HG03460 (cell line): ENCODE measurements at regions not wholly inside any gene's neighbourhood (a gene's known extent, or its start where the extent isn't known, plus 50 kb on each side); places are given as distances from the start of the nearest gene placed in this dataset.

Source experiments
- ATAC-seq: cut with Tn5 transposase; IDR thresholded peaks from one replicate; pipeline ENCODE4 v1.9.1; 2021; ENCODE audit not compliant: unreplicated experiment

DNA sequence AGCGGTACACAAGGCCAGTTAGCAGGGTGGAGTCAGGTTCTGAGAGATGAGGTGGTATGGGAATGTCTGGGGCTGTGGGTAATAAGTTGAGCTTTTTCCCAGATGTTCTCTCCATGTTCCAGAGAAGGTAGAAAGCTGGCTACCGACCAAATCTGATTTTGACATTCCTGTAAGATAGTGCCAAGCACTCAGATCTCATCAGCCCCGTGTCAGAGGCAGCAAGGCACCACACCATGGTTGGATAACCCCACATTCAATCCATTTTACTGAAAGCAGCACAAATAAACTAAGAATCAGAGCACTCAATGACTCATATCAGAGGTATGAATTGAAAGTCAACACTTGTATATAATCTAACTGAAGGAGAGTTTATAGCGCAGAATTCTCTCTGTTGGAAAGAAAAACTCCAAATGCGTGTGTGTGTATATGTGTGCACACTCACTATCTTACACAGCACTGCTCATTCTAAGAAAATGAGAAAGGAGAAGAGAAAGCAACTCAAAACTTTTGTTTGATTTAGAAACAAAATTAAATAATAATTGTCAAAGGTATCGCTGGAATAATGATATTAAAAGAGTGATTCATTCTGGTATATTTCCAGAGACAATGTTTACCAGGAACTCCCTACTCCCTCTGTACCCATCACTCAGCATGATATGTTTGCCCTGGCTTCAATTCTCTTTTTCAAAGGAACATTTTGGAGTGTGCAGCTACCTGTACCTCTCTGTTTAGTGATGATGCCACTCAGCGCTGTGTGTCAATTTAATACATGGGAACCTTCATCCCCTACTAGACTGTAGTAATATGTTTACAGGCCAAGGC is 375.1 kb upstream of the ID2 start:
- ATAC-seq: no peak

DNA sequence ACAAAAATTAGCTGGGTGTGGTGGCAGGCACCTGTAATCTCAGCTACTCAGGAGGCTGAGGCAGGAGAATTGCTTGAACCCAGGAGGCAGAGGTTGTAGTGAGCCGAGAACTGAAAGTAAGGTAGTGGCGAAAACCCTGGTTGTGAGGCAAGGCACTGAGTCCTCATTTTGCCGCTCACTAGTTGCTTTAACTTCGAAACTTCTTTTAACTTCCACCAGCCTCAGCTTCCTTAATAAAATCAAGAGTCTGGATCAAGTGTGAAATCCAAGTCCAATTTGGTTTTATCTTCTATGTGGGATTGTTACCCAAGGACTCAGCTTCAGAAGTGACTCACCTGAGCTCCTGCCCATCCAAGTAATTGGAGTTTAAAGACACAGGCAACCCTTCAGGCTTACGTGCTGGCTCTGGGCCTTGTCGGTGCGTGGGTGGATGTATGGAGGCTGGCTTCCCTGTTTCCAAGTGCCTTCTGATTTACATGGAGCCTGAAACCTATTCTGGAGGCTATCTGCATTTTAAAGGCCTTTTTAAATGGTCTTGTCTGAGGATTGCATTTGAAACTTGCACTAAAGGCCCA is 374.2 kb upstream of the ID2 start:
- no peak for ATAC-seq

DNA sequence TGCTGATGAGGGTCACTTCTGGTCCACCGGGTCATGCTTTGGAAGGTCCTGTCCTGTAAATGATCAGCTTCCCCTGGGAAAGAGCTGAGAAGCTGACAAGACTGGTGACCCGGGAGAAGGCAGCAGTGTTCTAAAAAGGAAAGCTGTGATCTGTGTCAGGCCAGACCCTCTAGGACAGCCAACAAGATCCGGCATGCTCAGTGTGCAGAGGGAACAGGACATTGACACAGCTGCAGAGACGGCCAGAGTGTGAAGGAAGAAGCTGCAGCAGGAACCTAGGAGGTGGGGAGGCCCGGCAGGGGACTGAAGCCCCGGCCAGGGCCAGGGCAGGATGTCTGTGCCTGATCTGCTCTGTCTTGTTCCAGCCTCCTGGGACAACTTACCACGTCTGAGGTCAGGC is 372.7 kb upstream of the ID2 start:
- ATAC-seq: no peak

DNA sequence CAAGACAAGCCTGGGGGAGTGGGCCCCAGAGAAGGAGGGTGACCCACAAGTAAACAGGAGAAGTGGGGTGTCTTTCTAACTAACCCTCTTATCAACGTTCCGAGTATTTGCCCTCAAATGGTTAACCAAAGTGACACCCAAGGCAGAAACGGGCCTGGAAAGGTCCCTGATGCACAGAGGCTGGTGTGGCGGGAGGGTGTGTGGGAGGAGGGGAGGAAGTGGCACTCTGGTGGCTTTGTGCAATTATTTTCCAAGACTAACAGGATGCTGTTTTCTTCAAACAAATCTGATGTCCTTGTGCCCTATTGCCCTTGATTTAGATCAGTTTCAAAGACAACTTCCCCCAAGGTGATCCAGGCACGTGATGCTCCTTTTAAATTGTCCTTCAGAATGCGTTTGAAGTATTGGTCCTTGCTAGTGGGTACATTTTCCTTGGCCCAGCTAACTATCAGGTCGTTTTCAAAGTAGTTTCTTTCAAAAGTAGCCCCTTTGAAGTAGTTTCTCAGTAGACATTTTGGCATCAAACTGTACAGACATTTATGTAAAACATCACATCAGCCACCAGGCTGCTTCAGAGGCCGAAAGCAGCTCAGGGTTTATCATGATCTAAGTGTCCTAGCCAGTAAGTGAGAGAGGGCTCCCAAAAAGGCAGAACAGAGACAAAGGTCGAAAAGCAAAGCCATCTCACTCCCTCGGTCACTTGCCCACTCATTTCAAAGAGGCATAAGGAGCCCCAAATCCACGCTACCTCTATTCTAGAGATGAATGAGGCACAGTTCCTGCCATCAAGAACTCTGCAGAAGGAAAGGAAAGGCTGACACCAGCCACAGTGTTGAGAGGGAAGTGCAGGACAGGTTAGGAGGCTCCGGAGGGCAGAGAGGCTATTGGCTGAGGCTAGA is 371.1 kb upstream of the ID2 start:
- no peak for ATAC-seq

DNA sequence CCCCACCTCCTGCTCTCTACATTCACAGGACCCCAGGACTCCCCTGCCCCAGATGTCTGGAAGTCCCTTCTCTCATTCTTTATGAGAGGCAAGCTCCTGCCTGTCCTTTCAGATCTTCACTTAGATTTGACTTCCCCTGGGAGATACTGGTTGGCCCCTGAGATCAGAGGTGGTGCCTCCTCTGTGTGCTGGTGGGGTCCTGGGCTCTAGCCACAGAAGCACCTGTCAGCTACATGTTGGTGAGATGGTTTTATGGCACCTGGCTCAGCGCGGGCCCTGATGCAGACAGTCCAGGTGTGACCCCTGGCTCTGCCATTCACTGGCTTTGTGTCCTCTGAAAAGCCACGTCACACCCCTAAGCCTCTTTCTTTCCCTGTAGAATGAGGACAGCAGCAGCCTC is 369.6 kb upstream of the ID2 start:
- no peak for ATAC-seq

DNA sequence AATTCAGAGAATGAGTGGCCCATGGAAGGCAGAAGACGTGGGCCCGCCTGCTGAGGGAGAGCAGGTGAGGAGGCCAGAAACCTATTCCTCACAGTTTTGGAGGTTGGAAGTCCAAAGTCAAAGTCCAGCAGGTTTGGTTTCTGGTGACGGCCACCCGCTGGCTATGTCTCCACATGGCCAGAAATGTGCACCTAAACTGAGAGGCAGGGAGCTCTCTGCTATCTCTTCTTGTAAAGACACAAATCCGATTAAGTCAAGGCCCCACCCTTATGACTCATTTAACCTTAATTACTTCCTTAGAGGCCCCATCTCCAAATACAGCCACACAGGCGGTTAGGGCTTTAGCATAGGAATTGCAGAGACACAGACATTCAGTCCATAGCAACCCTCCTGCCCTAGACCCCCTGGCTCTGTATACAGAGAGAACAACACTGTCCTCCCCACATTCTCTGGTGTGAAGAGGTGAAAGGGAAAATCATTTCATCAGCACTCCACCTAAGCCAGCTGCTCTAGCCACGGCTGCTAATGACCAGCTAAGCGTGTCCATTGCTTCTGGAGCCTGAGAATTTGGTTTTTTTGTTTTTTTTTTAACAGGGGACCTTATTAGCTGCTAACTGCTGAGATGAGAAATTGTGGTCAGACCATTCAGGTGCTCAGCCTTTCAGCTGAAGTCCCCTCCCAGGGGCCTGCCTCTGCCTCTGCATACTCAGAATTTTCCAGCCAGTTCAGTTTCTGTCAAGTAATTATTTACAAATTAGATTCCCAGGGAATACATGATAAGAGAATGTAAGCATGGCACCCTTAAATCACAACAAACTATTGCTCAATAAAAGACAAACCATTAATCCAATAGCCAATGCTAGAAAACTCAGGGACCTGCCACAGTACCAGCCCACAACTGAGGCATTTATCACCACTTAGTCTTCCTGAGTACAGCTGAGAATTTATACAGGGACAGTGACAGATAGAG is 368.7 kb upstream of the ID2 start:
- ATAC-seq: peak; percentile 86

DNA sequence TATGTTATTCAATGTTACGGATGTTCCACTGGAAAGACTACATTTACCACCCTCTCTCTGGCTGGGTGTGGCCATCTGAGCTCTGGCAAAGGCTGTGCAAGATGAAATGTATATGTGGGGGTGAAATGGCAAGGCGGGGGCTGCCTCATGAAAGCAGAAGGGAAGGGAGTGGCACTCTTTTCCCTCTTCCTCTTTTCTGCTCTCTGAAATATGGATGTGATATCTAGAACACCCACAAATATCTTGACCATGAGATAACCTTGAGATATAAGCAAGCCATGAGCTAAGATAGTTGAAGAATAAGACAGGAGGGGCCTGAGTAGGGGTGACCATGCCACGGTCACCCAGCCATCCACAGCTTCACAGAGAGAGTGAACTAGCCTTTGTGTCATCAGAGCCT is 367.8 kb upstream of the ID2 start:
- no peak for ATAC-seq

DNA sequence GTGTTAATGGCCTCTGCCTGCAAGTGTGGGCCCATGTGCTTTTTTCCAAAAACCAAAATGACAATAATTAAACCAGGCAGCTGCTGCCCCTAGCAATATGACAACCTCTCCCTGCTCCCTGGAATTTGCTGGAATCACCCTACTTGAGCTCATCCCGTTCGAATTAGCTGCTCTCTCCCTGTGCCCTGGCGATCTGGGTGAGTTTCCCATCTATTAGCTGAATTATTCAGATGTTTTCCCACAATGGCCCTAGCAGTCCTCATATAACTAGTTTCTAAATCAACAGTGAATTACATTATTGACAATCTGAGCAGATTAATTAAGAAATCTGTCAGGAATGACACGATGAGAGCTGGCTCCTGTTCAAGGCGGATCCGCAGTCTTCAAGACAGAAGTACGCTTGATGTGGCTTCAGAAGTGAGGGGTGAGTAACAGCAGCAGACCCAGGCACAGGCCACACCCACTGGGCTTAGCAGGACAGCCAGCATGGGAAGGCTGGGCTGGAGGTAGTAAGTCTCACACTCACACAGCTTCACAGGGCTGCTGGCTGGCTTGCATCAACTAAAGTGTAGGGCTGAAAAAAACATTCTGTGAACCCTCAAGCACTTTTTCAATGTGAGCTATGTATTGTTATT is 366.2 kb upstream of the ID2 start:
- ATAC-seq: no peak

DNA sequence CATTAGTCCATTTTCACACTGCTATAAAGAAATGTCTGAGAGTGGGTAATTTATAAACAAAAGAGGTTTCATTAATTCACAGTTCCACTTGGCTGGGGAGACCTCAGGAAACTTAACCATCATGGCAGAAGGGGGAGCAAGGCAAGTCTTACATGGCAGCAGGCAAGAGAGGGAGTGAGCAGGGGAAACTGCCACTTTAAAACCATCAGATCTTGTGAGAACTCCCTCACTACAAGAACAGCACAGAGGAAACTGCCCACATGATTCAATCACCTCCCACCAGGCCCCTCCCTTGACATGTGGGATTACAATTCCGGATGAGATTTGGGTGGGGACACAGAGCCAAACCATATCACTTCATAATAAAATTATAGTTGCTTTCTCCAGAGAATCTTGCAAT is 365.5 kb upstream of the ID2 start:
- no peak for ATAC-seq

DNA sequence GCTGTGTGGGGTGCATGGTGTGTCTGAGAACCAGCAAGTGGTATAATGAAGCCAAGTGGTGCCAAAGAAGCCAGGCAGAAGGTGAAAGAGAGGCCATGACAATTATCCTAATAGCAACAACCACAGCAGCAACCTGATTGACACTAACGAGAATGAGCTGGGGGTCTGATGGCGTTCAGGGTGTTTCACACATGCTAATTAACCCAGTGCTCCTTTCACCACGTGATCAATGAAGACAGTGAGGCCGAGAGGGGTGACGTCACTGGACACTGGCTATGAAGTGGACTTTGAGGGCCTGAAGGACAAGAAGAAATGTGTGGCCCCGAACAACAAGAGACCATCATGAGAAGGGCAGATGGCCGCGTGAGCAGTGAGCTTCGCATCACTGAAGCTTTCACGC is 364.4 kb upstream of the ID2 start:
- no peak for ATAC-seq

DNA sequence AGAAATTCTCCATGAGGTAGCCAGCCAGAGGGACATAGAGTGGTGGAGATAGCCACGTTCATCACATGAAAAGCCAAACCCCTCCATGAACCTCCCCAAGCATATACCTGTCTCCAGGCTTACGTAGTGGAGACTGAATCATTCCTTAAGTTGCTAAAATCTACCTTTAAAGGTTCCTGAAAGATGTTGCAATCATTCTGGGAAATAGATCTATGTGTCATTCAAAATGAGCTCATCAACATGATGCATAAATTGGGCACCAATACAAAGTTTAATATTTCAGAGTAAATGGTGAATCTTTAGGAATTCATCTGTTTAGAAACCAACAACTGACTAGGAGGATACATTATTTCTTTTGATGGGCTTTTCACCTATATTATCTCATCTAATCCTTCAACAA is 362.6 kb upstream of the ID2 start:
- ATAC-seq: no peak

DNA sequence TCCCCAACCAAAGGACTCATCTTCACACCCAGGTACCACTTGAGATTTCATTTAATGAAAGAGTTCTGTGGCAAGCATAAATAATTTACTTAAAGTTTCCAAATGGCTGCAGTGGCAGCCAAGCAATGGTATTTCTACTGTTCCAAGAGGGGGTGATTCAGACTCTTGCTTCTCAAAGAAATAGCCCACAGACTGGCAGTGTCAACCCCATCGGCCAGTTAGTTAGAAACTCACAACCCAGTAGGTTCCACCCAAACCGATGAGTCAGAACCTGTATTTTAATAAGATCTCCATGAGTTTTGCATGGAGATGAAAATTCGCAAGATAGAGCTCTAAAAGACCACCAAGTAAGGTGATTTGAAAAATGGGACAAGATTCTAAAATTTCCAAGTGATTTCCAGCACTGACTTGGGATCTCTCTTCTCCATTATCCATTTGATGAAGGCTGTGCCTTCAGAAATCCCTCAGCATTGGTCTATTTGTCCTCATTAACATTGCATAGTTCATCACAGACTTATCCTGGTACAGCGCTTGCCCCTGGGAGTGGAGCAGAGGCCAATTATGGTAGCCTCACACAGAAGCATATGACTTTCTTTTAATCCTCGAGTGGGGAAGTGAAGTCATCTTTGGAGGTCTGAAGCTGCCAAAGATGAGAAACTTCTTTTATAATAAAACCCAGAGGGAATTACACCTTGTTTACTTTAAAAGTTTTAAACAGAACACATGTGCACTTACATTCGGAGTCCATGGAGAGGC is 361.4 kb upstream of the ID2 start:
- no peak for ATAC-seq

DNA sequence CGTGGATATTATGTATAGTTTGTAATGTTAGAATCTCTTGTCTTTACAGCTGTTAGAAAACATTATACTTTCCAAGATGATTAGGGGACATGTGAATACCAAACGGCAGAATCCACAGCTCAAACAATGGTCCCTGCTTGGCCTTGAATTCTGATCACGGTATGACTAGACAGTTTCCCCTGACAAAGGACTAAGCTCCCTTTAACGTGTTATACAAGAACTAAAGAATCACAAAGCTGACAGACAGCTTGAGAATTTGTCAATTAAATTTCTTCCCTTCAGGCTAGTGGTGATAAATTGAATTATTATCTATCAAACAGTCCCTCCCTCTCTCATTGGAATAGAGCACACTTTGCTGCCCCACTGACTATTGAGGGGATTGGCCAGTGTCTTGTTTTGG is 359.2 kb upstream of the ID2 start:
- no peak for ATAC-seq

DNA sequence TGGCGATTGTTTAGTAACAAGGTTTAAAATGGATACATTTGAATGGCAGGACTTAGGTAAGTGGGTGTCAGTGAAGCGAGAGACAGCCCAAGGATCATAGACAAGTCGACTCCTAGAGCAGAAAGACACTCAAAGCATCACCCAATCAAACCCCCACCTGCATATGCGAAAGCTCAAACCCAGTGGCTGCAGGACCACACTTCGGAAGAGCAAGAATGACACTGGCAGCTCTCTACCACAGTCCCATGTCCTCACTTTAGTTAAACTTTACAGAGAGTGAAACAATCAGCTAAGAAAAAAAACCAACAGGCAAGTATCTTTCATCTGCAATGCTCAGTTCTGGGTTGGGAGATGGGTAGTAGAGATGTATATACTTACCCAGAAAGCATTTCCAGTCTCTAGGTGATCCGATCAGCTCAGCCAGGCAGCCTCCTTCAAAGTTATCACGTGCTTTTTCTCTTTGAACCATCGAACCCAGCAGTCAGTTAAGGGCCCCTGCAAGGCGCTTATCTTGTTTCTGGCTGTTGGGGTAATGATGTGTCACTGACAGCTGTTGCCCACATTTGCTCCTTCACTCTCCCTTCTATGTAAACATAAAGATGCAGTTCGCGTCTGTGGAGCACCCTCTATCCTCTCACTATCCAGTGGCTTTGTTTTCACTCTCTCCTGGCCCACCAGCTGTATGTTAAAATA is 357.5 kb upstream of the ID2 start:
- ATAC-seq: no peak

DNA sequence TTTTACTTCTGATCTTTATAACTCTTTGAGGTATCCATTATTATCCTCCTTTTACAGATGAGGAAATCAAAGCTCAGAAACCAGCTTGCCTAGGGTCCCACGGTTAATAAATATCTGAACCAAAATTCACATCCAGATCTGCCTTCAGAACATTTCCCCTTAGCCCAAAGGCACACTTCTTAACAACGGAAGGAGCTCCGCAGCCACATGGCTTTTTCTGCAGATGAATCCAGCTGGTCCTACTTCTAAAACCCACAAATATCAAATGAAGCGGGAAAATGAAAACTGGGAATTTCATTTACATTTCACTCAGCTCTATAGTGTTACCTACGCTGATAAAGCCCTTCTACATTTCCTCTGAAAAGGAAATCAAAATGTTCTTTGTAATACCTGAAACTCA is 357.0 kb upstream of the ID2 start:
- no peak for ATAC-seq

DNA sequence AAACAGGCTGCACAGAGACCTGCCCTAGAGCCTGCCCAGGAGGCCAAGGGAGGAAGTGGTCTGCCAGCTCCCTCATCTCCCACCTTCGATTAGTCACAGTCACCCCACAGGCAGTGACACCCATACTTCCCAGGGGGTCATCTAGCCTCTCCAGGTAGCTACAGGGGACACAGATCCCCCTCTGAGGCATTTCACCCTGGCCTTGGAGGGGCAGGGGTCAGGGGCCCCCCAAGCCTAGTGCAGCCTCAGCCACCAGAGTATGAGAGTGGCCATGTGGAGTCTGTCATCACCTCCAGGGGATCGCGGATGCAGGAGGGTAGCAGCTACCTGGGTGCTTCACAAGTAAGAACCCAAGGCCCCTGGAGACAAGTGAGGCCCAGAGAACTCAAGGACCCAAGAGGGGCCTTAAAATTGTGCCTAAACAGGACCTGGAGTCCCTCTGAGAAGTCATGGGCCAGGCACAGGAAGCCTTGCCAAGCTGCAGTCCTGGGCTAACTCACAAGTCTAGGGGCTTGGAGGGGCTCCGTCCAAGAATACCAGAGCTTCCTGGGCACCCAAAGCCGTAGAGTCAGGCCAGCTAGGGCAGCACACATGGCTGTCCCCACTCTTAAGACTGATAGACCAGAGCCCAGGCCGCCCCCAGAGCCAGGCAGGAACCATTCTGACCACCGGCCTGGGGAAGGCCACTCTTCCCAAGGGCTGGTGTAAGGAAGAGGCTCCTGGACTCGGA is 354.3 kb upstream of the ID2 start:
- no peak for ATAC-seq

DNA sequence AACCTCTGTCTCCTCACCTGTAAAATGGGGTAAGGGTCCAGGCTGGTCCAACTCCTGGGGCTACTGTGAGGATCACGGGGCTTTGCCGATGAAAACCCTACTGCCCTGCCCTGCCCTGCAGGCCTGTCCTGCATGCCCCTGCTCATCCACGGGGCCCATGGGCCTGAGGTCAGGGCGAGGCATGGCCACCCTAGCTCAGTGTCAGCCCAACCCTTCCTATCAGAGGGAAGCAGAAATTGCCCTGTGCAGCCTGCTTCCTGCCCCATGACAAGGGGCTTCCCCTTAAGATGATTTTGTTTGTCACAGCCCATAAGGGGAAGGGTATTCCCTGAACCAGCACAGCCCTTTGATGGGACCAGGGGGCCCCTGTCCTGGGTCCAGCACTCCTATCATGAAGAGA is 353.6 kb upstream of the ID2 start:
- ATAC-seq: no peak
